Loucy (cell line): ENCODE measurements at regions not wholly inside any gene's neighbourhood (a gene's known extent, or its start where the extent isn't known, plus 50 kb on each side); places are given as distances from the start of the nearest gene placed in this dataset.

ENCODE experiments used
- CTCF ChIP-seq: fragments of 200-600 bp; sonication (generic); conservative IDR thresholded peaks from 2 replicates; pipeline ENCODE4 v1.5.1; 2014; ENCODE audit warnings: mild to moderate bottlenecking, antibody characterized with exemption, low read length
- EZH2phosphoT487 ChIP-seq: fragments of 200-600 bp; IDR thresholded peaks from 2 replicates; pipeline ENCODE4 v1.6.1; 2018; ENCODE audit warnings: antibody characterized with exemption, mild to moderate bottlenecking, moderate library complexity, borderline replicate concordance

DNA sequence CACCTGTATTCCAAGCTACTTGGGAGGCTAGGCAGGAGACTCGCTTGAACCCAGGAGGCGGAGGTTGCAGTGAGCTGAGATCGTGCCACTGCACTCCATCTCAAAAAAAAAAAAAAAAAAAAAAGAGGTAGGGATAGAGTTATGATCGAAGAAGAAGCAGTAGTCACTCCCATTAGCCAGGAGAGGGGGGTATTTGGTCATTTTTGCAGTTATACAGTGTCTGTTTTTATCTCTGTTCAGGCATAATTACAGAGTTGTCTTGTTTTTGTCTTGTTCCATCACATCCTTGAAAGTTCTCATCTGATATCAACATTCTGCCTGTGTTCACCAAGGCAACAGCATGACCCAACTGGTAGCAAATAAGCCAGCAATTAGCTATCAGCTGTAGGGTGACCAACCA, 98.5 kb upstream of the TMPO start:
- TF ChIP-seq CTCF (peak; percentile 49), EZH2phosphoT487 (no peak)
